ENCODE measurements at regions not wholly inside any gene's neighbourhood (a gene's known extent, or its start where the extent isn't known, plus 50 kb on each side); places are given as distances from the start of the nearest gene placed in this dataset.

DNA sequence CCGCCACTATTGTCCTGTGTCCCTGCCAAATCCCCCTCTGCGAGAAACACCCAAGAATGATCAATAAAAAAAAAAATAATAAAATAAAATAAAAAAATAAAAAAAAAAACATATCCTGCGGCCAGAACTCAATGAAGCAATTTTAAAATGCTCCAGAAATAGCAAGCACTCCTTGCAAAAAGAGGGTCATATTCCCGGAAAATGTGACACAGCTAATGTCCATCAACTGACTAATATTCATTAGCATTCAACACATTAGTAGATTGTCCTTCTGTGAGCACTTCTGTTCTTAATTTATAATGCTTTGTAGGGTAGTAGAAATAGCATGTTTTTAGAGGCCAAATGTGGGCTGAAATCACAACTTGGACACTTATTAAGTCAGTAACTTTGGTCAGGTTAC lies 252.3 kb upstream of the SESN3 start:
- H3K4me3 ChIP-seq (ENCODE audit: low read depth, low read length) = no peak overlapping the region
- CTCF ChIA-PET = no interaction called here
- DNase-seq (ENCODE audit: low read depth, low spot score) = no peak
- no peak for TF ChIP-seq CTCF (IDR thresholded peaks at IDR 0.05; ENCODE audit: insufficient read depth, low read length, missing control alignments)
- POLR2A ChIA-PET = no interaction called here

GRCh38 chr11:95478003-95478402 lies 247.0 kb upstream of the SESN3 start:
- POLR2A ChIA-PET = no interaction called here
- CTCF ChIA-PET = no interaction called here
- no peak overlapping the region for H3K4me3 ChIP-seq (ENCODE audit: low read depth, low read length)
- no peak for DNase-seq (ENCODE audit: low read depth, low spot score)
- TF ChIP-seq CTCF (IDR thresholded peaks at IDR 0.05; ENCODE audit: insufficient read depth, low read length, missing control alignments) = no peak

DNA sequence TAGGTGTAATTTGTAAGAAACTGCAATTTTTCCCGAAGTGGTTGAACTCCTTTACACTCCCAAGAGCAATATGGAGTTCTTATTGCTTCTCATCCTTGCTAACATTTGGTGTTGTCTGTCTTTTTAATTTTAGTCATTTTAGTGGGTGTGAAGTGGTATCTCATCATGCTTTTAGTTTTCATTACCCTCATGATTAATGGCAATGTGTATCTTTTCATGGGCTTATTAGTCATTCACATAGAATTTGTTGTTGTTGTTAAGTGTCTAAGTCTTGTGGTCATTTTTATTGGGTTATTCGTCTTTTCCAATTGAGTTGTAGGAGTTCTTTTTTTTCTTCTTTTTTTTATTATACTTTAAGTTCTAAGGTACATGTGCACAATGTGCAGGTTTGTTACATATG lies 238.3 kb upstream of the SESN3 start:
- POLR2A ChIA-PET = no interaction called here
- TF ChIP-seq CTCF (IDR thresholded peaks at IDR 0.05; ENCODE audit: insufficient read depth, low read length, missing control alignments) = no peak
- no peak for DNase-seq (ENCODE audit: low read depth, low spot score)
- H3K4me3 ChIP-seq (ENCODE audit: low read depth, low read length) = no peak overlapping the region
- CTCF ChIA-PET = no interaction called here

GRCh38 chr11:95466416-95466815 lies 235.4 kb upstream of the SESN3 start:
- no peak for DNase-seq (ENCODE audit: low read depth, low spot score)
- no peak for TF ChIP-seq CTCF (IDR thresholded peaks at IDR 0.05; ENCODE audit: insufficient read depth, low read length, missing control alignments)
- no peak overlapping the region for H3K4me3 ChIP-seq (ENCODE audit: low read depth, low read length)
- ChIA-PET CTCF (no interaction called here), POLR2A (no interaction called here)

DNA sequence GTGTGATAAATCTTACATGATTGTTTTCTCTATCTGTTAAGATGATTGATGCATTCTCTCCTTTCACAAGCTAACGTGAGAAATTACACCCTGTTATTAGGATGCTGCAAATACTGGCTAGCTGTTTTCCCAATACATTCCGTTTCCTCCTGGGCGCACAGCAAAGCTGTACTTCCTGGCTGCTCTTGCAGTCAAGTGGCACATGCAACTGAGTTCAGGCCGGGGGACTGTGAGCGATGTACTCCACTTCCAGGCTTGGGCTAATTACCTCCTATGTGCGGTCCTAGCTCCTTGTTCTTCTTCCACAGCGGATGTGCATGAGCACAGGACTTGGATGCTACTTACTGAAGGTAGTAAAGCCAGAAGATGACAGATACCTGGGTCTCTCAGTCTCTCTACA lies 234.9 kb upstream of the SESN3 start:
- no peak overlapping the region for H3K4me3 ChIP-seq (ENCODE audit: low read depth, low read length)
- ChIA-PET POLR2A (no interaction called here), CTCF (no interaction called here)
- no peak for DNase-seq (ENCODE audit: low read depth, low spot score)
- TF ChIP-seq CTCF (IDR thresholded peaks at IDR 0.05; ENCODE audit: insufficient read depth, low read length, missing control alignments) = no peak

DNA sequence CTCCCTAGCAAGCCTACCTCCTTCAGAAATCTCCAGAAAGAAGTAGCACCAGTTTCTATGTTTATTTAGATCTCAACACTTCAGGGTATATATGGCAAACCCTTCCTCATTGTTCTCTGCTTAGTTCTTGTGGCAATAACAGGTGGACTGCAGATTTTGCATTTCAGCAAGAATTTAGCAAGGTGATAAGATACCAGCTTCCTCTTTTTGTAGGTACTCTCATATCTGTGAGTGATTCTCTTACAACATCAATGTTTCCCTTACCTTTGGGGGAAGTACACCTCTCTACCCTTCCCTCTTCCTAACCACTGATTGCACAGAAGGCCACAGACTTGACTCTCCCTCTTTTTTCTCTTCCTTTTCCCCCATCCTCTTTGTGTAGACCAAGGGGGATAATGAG lies 230.9 kb upstream of the SESN3 start:
- TF ChIP-seq CTCF (IDR thresholded peaks at IDR 0.05; ENCODE audit: insufficient read depth, low read length, missing control alignments) = no peak
- no peak for DNase-seq (ENCODE audit: low read depth, low spot score)
- H3K4me3 ChIP-seq (ENCODE audit: low read depth, low read length) = no peak overlapping the region
- POLR2A ChIA-PET = no interaction called here
- CTCF ChIA-PET = no interaction called here
